ENCODE measurements at regions not wholly inside any gene's neighbourhood (a gene's known extent, or its start where the extent isn't known, plus 50 kb on each side); places are given as distances from the start of the nearest gene placed in this dataset.

GRCh38 chr10:85362401-85362800 lies 1004.2 kb downstream of the GRID1 start:
- TF ChIP-seq, protein P1, sequence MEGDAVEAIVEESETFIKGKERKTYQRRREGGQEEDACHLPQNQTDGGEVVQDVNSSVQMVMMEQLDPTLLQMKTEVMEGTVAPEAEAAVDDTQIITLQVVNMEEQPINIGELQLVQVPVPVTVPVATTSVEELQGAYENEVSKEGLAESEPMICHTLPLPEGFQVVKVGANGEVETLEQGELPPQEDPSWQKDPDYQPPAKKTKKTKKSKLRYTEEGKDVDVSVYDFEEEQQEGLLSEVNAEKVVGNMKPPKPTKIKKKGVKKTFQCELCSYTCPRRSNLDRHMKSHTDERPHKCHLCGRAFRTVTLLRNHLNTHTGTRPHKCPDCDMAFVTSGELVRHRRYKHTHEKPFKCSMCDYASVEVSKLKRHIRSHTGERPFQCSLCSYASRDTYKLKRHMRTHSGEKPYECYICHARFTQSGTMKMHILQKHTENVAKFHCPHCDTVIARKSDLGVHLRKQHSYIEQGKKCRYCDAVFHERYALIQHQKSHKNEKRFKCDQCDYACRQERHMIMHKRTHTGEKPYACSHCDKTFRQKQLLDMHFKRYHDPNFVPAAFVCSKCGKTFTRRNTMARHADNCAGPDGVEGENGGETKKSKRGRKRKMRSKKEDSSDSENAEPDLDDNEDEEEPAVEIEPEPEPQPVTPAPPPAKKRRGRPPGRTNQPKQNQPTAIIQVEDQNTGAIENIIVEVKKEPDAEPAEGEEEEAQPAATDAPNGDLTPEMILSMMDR (IDR thresholded peaks at IDR 0.05), result no peak
- no peak for TF ChIP-seq POLR2A (IDR thresholded peaks at IDR 0.05)
- TF ChIP-seq EP300 (IDR thresholded peaks at IDR 0.05), result no peak

All from gastroesophageal sphincter (tissue), 3 donors.